ENCODE measurements at regions not wholly inside any gene's neighbourhood (a gene's known extent, or its start where the extent isn't known, plus 50 kb on each side); places are given as distances from the start of the nearest gene placed in this dataset.

- TF ChIP-seq ZNF70 (CRISPR knock-in tag; IDR thresholded peaks at IDR 0.05) = no peak
- TF ChIP-seq CSRNP3 (CRISPR knock-in tag; IDR thresholded peaks at IDR 0.05) = no peak
- no peak for TF ChIP-seq CSDC2 (CRISPR knock-in tag; IDR thresholded peaks at IDR 0.05)
These were observed 164.6 kb upstream of the DCC start for GRCh38 chr18:52175406-52175805.

All from SK-N-SH treated with all-trans-retinoic acid at 6 μM for 48 hours (cell line).